Erythroblast (primary cell): ENCODE measurements at regions not wholly inside any gene's neighbourhood (a gene's known extent, or its start where the extent isn't known, plus 50 kb on each side); places are given as distances from the start of the nearest gene placed in this dataset.

Experiments used
- GATA1 ChIP-seq: IDR thresholded peaks from 2 replicates; pipeline ENCODE4 v1.6.1; 2011; ENCODE audit warnings: low read depth, mild to moderate bottlenecking, control low read depth, low read length, moderate library complexity
- POLR2A ChIP-seq: IDR thresholded peaks from 2 replicates; pipeline ENCODE4 v1.6.1; 2011; ENCODE audit warnings: mild to moderate bottlenecking, low read length

DNA sequence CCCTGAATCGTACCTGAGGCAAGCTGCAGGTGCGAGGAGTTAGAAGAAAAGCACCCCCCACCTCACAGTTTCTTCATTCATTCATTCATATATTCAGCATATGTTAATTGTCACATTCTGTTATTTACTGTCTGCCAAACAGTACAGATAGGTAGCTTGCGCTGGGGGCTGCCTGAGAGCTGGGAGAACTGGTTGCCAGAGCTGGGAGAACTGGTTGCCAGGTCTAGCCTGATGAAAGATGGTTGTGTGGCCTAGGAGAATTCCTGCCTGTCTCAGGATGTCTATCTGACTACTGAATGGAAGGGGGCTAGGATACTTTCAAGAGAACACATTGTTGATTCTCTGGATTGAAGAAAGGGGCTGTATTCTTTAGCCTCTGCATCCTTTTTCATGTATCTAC lies 225.9 kb upstream of the POU3F1 start:
- TF ChIP-seq POLR2A = no peak
- TF ChIP-seq GATA1 = no peak
